Activated naive CD4-positive, alpha-beta T cell treated with anti-CD3 and anti-CD28 coated beads for 36 hours (primary cell): ENCODE measurements at regions not wholly inside any gene's neighbourhood (a gene's known extent, or its start where the extent isn't known, plus 50 kb on each side); places are given as distances from the start of the nearest gene placed in this dataset.

ENCODE experiments used
- CTCF ChIA-PET: fragments of 350-600 bp; sonication (Branson Sonifier 250); formaldehyde crosslinking; loops from one replicate; lab custom pipeline; 2021; ENCODE audit warnings: antibody characterized with exemption; lab: Charles Lee
- DNase-seq: peaks from one replicate; pipeline ENCODE4 v3.0.0-alpha.2; 2020
- H3K27ac Mint-ChIP-seq: one replicate; pipeline ENCODE4 v1.8.0; 2021; ENCODE audit warnings: mild to moderate bottlenecking, mixed read lengths
- H3K27me3 Mint-ChIP-seq: one replicate; pipeline ENCODE4 v1.8.0; 2021; ENCODE audit warnings: low read depth, mixed read lengths
- H3K36me3 Mint-ChIP-seq: one replicate; pipeline ENCODE4 v1.8.0; 2021; ENCODE audit warnings: low read depth, mixed read lengths
- H3K4me1 Mint-ChIP-seq: one replicate; pipeline ENCODE4 v1.8.0; 2021; ENCODE audit warnings: low read depth, mixed read lengths
- H3K4me3 Mint-ChIP-seq: one replicate; pipeline ENCODE4 v1.8.0; 2021; ENCODE audit warnings: mild to moderate bottlenecking, moderate library complexity, mixed read lengths
- H3K9me3 Mint-ChIP-seq: one replicate; pipeline ENCODE4 v1.8.0; 2021; ENCODE audit warnings: mixed read lengths
- intact Hi-C: fragments of 100-400 bp; cut with micrococcal nuclease; formaldehyde crosslinking; loops from one replicate; pipeline ENCODE4 v1.15.1; 2023

DNA sequence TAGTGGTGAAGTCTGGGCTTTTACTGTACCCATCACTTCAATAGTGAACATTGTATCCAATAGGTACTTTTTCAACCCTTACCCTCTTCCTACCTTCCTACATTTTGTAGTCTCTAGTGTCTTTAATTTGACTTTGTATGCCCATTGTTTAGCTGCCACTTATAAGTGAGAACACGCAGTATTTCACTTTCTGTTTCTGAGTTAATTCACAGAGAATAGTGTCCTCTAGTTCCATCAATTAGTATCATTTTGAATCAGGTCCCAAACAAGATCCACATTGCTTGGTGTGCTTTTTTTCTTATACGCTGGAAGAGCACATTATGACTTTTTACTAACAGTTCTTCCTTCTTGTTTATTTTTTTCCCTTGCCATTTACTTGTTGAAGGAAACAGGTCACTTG is 176.0 kb upstream of the WDFY3 start:
- CTCF ChIA-PET, result no interaction called here
- intact Hi-C loops, result loop anchor here (10.0 kb wide), 1 partner anchor 1752 kb away; the partner anchor contains the start of gene C4orf36
- peaks cover 5% of the 10 kb centered on the region for H3K27me3 Mint-ChIP-seq
- H3K4me3 Mint-ChIP-seq, result no peak overlapping the region
- no peaks in the 10 kb centered on the region for H3K36me3 Mint-ChIP-seq
- no peak overlapping the region for H3K27ac Mint-ChIP-seq
- no peaks in the 10 kb centered on the region for H3K9me3 Mint-ChIP-seq
- DNase-seq, result no peak
- H3K4me1 Mint-ChIP-seq, result no peaks in the 10 kb centered on the region

DNA sequence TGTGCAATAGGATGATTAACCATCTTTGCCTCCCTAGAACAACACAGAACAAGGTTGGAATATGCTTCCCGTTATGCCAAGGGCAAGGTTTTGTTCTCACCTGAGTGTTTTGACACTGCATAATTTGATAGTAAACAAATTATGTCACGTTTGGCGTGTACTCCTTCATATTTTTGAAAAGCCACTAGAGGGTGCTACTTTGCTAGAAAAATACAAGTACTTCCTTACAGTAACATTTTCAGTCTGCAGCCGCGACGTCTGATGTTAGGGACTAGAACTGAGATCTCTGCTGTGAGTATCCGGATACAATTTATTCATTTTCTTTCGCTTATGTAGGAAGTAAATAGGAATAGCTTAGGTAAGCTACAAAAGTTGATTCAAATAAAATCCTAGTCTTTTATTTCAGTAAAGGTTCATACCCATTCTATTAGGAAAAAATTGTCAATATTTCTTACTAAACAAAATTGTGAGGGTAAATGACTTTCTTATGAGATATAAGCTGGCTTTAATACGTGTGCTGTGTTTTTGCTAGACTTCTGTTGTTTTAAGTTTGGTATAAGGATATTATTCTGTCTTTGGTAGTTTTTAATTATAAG is 181.1 kb upstream of the WDFY3 start:
- Mint-ChIP-seq H3K9me3 (no peaks in the 10 kb centered on the region), H3K4me3 (no peak overlapping the region), H3K27ac (no peak overlapping the region), H3K36me3 (no peaks in the 10 kb centered on the region), H3K4me1 (no peaks in the 10 kb centered on the region), H3K27me3 (peaks cover 8% of the 10 kb centered on the region)
- peak; percentile 28 for DNase-seq
- intact Hi-C loops, result loop anchor here (1.0 to 10.0 kb wide), 6 partner anchors 223 to 1747 kb away; partner anchors contain the start of gene C4orf36
- CTCF ChIA-PET, result interaction anchor here (0.9 to 1.5 kb wide), 3 partner anchors 21 to 600 kb away, joined by 3 to 4 read pairs (median 3); no protein-coding TSS in a partner anchor

DNA sequence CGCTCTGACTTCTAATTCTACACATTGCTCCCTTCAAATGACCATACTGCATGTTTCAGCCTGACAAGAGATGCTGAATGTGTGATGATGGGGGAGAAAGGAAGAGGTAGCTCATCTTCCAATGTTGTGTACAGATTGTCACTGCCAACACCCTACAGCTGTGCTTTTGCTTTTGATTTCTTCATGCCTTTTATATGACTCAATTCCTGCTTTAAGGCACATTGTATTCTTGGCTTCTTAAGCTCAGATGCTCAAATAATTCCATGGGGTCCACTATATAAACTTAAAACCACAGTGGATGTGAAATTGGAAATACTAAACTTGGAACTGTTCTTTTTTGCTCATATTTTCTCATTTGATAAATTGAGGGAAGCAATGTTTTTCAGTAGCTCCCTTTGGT is 183.2 kb upstream of the WDFY3 start:
- CTCF ChIA-PET, result no interaction called here
- Mint-ChIP-seq H3K4me3 (no peak overlapping the region), H3K27ac (no peak overlapping the region), H3K4me1 (no peaks in the 10 kb centered on the region), H3K27me3 (peaks cover 8% of the 10 kb centered on the region), H3K36me3 (no peaks in the 10 kb centered on the region), H3K9me3 (no peaks in the 10 kb centered on the region)
- DNase-seq, result no peak
- intact Hi-C loops, result loop anchor here (10.0 kb wide), 1 partner anchor 1745 kb away; the partner anchor contains the start of gene C4orf36

DNA sequence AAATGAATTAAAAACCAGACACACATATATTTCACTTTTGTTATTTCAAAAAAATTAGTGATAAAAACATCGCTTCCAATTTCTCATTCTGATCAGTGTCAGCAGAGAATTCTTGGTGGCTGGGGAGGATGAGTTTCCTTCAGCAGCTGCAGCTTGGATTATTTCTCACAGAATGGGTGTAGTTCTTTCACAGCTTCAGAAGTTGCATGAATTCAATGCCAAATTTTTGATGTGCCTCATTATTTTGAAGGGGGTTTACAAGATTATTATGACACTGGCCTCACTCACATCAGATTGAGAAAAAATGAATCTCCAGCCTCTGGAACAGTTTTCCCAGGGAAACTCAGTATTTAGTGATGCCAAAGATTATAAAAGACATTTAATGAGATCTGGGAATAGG is 184.9 kb upstream of the WDFY3 start:
- CTCF ChIA-PET, result no interaction called here
- Mint-ChIP-seq H3K9me3 (no peaks in the 10 kb centered on the region), H3K36me3 (no peaks in the 10 kb centered on the region), H3K27ac (no peak overlapping the region), H3K4me3 (no peak overlapping the region), H3K4me1 (no peaks in the 10 kb centered on the region), H3K27me3 (peaks cover 3% of the 10 kb centered on the region)
- no peak for DNase-seq
- intact Hi-C loops, result no loop called here

DNA sequence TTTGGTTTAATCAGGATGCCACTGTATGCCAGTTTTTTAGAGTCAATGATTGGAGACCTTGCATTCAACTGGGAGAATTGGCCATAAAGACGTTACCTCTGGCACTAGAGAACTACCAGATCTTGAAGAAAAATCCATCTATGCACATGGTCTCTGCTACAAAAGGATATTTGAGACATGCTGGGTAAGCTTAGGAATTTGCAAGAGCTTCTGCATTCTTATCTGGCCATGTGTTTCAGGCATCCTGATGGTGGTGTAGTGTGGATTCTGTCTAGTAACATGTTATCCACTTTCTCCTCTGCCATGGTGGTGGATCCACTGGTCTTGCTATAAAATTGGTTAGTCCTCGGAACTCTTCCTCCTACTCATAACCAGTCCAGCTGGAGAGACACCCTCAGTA is 185.3 kb upstream of the WDFY3 start:
- CTCF ChIA-PET, result no interaction called here
- Mint-ChIP-seq H3K9me3 (no peaks in the 10 kb centered on the region), H3K27me3 (peaks cover 3% of the 10 kb centered on the region), H3K36me3 (no peaks in the 10 kb centered on the region), H3K4me1 (no peaks in the 10 kb centered on the region), H3K4me3 (no peak overlapping the region), H3K27ac (no peak overlapping the region)
- intact Hi-C loops, result no loop called here
- no peak for DNase-seq

DNA sequence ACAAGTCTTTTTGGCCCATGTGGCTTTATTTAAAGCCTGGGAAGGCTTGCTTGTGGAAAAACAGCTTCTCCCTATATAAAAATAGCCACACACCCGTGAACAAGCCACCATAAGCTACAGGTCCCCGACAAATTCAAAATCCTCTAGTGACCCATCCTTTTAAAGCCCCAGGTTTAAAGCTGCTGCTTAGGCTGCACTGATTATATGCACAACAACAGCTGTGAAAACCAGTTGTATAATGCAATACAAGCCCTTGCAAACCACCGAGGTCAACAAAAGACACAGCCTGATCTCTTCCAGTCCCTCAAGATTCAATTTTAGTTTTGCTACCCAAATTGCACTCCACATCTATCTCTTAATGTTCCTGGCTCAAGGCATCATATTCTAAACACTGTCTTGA is 186.0 kb upstream of the WDFY3 start:
- no peaks in the 10 kb centered on the region for H3K36me3 Mint-ChIP-seq
- H3K9me3 Mint-ChIP-seq, result no peaks in the 10 kb centered on the region
- intact Hi-C loops, result no loop called here
- no peak for DNase-seq
- H3K4me3 Mint-ChIP-seq, result no peak overlapping the region
- peaks cover 3% of the 10 kb centered on the region for H3K27me3 Mint-ChIP-seq
- CTCF ChIA-PET, result interaction anchor here (0.6 kb wide), 1 partner anchor 472 kb away, joined by 3 read pairs; no protein-coding TSS in a partner anchor
- no peak overlapping the region for H3K27ac Mint-ChIP-seq
- H3K4me1 Mint-ChIP-seq, result no peaks in the 10 kb centered on the region

DNA sequence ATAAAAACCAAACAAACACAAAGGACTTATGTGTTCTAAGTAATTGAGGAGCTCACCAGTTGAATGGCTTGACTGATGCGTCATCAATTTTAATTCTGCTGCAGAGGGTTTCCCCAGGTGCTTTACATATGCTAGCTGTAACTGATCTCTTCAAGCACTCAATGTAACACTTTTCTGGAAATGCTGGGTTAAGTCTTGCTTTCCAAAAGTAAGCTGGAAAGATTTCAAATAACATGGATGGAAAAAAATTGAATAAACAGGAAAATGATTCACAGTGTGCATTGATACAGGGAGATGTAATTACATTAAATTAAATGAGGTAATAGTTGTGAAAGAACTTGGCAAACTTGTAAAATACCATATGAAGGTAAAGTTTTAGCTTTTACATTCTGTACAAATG is 186.7 kb upstream of the WDFY3 start:
- CTCF ChIA-PET, result no interaction called here
- no peaks in the 10 kb centered on the region for H3K4me1 Mint-ChIP-seq

DNA sequence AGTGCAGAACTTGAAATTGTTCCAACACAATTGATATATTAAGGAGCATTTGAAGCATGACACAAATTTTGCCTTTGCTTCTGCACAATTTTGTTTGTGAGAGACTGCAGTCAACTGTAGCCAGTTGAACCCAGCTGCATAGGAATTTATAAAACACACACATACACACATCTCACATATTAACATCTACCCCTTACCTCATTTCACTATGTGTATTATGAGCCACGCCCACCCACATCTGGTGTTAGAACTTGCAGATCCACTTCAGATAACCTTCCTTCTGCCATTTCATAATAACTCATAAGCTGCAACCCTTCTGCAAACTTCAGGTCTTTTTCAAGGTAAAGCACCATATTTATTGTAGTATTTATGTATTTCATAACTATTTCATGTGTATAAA is 188.1 kb upstream of the WDFY3 start:
- intact Hi-C loops, result no loop called here
- CTCF ChIA-PET, result no interaction called here
- no peaks in the 10 kb centered on the region for H3K9me3 Mint-ChIP-seq
- no peaks in the 10 kb centered on the region for H3K4me1 Mint-ChIP-seq
- H3K36me3 Mint-ChIP-seq, result no peaks in the 10 kb centered on the region
- DNase-seq, result no peak
- H3K4me3 Mint-ChIP-seq, result no peak overlapping the region
- H3K27me3 Mint-ChIP-seq, result peaks cover under 1% of the 10 kb centered on the region
- no peak overlapping the region for H3K27ac Mint-ChIP-seq

More for the DNA sequence above, 186.7 kb upstream of the WDFY3 start:
- Mint-ChIP-seq H3K4me3 (no peak overlapping the region), H3K27me3 (peaks cover 3% of the 10 kb centered on the region), H3K9me3 (no peaks in the 10 kb centered on the region), H3K36me3 (no peaks in the 10 kb centered on the region), H3K27ac (no peak overlapping the region)
- DNase-seq, result no peak
- intact Hi-C loops, result no loop called here

DNA sequence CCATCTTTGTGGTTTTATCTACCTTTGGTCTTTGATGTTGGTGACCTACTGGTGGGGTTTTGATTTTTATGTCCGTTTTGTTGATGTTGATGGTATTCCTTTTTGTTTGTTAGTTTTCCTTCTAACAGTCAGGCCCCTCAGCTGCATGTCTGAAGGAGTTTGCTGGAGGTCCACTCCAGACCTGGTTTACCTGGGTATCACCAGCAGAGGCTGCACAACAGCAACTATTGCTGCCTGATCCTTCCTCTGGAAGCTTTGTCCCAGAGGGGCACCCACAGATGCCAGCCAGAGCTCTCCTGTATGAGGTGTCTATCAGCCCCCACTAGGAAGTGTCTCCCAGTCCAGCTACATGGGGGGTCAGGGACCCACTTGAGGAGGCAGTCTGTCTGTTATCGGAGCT is 199.3 kb upstream of the WDFY3 start:
- Mint-ChIP-seq H3K9me3 (peaks cover 4% of the 10 kb centered on the region), H3K27ac (no peak overlapping the region), H3K4me3 (no peak overlapping the region), H3K27me3 (peaks cover 2% of the 10 kb centered on the region), H3K36me3 (no peaks in the 10 kb centered on the region), H3K4me1 (no peaks in the 10 kb centered on the region)
- CTCF ChIA-PET, result no interaction called here
- intact Hi-C loops, result no loop called here
- DNase-seq, result no peak

DNA sequence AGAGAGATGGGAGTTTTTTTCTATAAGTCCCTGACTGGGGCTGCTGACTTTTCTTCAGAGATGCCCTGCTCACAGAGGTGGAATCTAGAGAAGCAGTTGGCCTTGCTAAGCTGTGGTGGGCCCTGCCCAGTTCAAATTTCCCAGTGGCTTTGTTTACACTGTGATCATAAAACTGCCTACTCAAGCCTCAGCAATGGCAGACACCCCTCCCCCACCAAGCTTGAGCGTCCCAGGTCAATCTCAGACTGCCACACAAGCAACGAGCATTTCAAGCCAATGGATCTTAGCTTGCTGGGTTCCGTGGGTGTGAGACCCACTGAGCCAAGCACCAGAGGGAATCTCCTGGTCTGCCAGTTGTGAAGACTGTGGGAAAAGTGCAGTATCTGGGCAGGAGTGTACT is 199.8 kb upstream of the WDFY3 start:
- DNase-seq, result no peak
- CTCF ChIA-PET, result no interaction called here
- no peaks in the 10 kb centered on the region for H3K36me3 Mint-ChIP-seq
- no peaks in the 10 kb centered on the region for H3K4me1 Mint-ChIP-seq
- H3K27me3 Mint-ChIP-seq, result peaks cover 2% of the 10 kb centered on the region
- H3K9me3 Mint-ChIP-seq, result peaks cover 4% of the 10 kb centered on the region
- H3K27ac Mint-ChIP-seq, result no peak overlapping the region
- intact Hi-C loops, result no loop called here
- no peak overlapping the region for H3K4me3 Mint-ChIP-seq

DNA sequence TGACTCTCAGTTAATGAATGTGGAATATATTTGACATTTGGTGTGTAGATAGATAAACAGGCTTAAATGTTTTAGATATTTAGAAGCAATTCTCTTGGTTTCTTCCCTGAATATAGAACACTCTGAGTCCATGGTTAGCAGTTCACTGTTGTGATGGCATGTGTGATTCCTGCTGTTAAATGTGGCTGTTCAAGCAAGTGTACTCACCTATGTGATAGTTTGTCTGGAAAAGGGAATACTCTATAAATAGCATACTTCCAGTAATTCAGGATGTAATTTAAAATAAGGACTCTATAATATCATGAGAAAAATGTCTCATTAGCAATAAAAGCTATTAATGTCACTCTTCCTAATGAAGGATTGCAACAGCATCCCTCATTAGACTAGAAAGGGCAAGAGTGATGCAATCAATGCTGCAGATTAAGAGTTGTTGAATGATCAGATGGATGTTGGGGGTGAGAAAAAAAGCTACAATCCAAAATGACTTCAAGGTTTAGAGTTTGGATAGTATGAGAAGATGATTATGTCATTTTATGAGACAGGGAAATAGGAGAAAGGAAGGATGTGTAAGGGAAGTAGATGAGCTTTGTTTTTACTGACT is 201.8 kb upstream of the WDFY3 start:
- no peak for DNase-seq
- no peaks in the 10 kb centered on the region for H3K36me3 Mint-ChIP-seq
- no peaks in the 10 kb centered on the region for H3K4me1 Mint-ChIP-seq
- H3K4me3 Mint-ChIP-seq, result no peak overlapping the region
- peaks cover 2% of the 10 kb centered on the region for H3K27me3 Mint-ChIP-seq
- intact Hi-C loops, result no loop called here
- no peak overlapping the region for H3K27ac Mint-ChIP-seq
- CTCF ChIA-PET, result interaction anchor here (0.9 kb wide), 1 partner anchor 21 kb away, joined by 3 read pairs; no protein-coding TSS in a partner anchor
- no peaks in the 10 kb centered on the region for H3K9me3 Mint-ChIP-seq

DNA sequence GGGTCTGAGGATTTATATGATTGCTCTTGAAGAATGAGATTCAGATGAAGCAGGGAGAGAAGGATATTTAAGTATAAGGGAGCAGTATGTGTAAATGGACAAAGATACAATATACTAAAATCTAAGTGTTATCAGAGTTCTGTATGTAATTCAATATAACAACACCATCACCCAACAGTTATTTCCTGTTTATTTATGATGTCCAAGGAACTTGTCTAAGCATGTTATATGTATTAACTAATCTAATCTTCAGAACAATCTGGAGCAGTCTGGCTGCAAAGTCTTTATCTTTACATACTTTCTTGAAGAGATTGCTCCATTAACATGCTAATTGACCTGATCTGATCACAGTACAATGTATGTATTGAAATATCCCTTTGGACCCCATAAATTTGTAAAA is 203.8 kb upstream of the WDFY3 start:
- H3K4me1 Mint-ChIP-seq, result no peaks in the 10 kb centered on the region
- CTCF ChIA-PET, result no interaction called here
- intact Hi-C loops, result no loop called here
- DNase-seq, result no peak
- no peaks in the 10 kb centered on the region for H3K9me3 Mint-ChIP-seq
- H3K27ac Mint-ChIP-seq, result no peak overlapping the region
- H3K4me3 Mint-ChIP-seq, result no peak overlapping the region
- peaks cover 2% of the 10 kb centered on the region for H3K27me3 Mint-ChIP-seq
- H3K36me3 Mint-ChIP-seq, result no peaks in the 10 kb centered on the region

DNA sequence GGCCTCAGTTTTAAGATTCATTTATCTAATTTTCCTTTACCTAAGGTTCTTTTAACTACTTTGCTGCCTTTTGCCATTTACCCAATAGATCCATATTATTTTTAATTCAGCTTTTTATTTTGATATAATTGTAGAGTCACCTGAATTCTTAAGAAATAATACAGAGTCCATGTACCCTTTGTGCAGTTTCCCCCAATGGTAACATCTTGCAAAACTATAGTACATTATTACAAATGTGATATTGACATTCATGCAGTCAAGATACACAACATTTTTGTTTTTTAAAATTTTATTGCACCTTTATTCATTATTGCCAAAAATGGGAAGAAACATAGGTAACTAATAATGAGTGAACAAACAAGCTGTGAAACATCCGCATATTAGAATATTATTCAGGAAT is 208.7 kb upstream of the WDFY3 start:
- H3K9me3 Mint-ChIP-seq, result no peaks in the 10 kb centered on the region
- DNase-seq, result no peak
- intact Hi-C loops, result no loop called here
- no peak overlapping the region for H3K27ac Mint-ChIP-seq
- H3K27me3 Mint-ChIP-seq, result no peaks in the 10 kb centered on the region
- no peaks in the 10 kb centered on the region for H3K36me3 Mint-ChIP-seq
- CTCF ChIA-PET, result no interaction called here
- no peaks in the 10 kb centered on the region for H3K4me1 Mint-ChIP-seq
- no peak overlapping the region for H3K4me3 Mint-ChIP-seq
